Esophagus squamous epithelium (tissue), 4 donors: ENCODE measurements at regions not wholly inside any gene's neighbourhood (a gene's known extent, or its start where the extent isn't known, plus 50 kb on each side); places are given as distances from the start of the nearest gene placed in this dataset.

Experiments
- CTCF ChIP-seq, 6 experiments: fragments of 450-650 bp in 4 of 6; fragments of 200-600 bp in 2 of 6; sonication (generic) in 2 of 6; IDR thresholded peaks; one replicate each; pipeline ENCODE4 v1.5.1; 2016 to 2019; ENCODE audit warnings: antibody characterized with exemption in 6 of 6, mild to moderate bottlenecking in 4 of 6, moderate library complexity in 4 of 6
- POLR2A ChIP-seq, 4 donors: fragments of 450-650 bp; IDR thresholded peaks; one replicate each; pipeline ENCODE4 v1.6.1; 2017; ENCODE audit warnings: antibody characterized with exemption in 4 of 4, mild to moderate bottlenecking in 4 of 4, moderate library complexity in 3 of 4

GRCh38 chr2:23294238-23294637 is 90.7 kb upstream of the KLHL29 start:
- TF ChIP-seq CTCF (IDR thresholded peaks at IDR 0.05) (no peak), POLR2A (IDR thresholded peaks at IDR 0.05) (no peak)
